ENCODE measurements at regions not wholly inside any gene's neighbourhood (a gene's known extent, or its start where the extent isn't known, plus 50 kb on each side); places are given as distances from the start of the nearest gene placed in this dataset.
"Not testable (repeated sequence)": the region's sequence is repeated elsewhere in the genome, so short reads cannot be mapped to it uniquely, and the experiment has no call there.

GRCh38 chr13:71382285-71382684, 484.7 kb downstream of the DACH1 start:
- no peak for DNase-seq

GRCh38 chr13:71380191-71380590, 486.8 kb downstream of the DACH1 start:
- no peak for DNase-seq

- no peak for DNase-seq
These were observed 487.8 kb downstream of the DACH1 start for GRCh38 chr13:71378961-71379905.

GRCh38 chr13:71374471-71375049, 492.4 kb downstream of the DACH1 start:
- DNase-seq: no peak

GRCh38 chr13:71368336-71368735, 498.7 kb downstream of the DACH1 start:
- no peak for DNase-seq

GRCh38 chr13:71360041-71360440, 507.0 kb downstream of the DACH1 start:
- DNase-seq: no peak

GRCh38 chr13:71359641-71360040, 507.4 kb downstream of the DACH1 start:
- no peak for DNase-seq

- DNase-seq: no peak
These were observed 508.8 kb downstream of the DACH1 start for GRCh38 chr13:71358218-71358617.

- no peak for DNase-seq
These were observed 512.0 kb downstream of the DACH1 start for GRCh38 chr13:71355010-71355409.

GRCh38 chr13:71350886-71351285, 516.1 kb downstream of the DACH1 start:
- no peak for DNase-seq

GRCh38 chr13:71345856-71346255, 521.1 kb downstream of the DACH1 start:
- DNase-seq: not testable (repeated sequence)

GRCh38 chr13:71339736-71340135, 527.3 kb downstream of the DACH1 start:
- no peak for DNase-seq

GRCh38 chr13:71339005-71339404, 528.0 kb downstream of the DACH1 start:
- no peak for DNase-seq

GRCh38 chr13:71338070-71338469, 528.9 kb downstream of the DACH1 start:
- no peak for DNase-seq

GRCh38 chr13:71327266-71327665, 539.7 kb downstream of the DACH1 start:
- DNase-seq: no peak

GRCh38 chr13:71325556-71325955, 541.4 kb downstream of the DACH1 start:
- no peak for DNase-seq

- DNase-seq: peak in 1 of 2 experiments; percentile 5
These were observed 543.7 kb downstream of the DACH1 start for GRCh38 chr13:71323266-71323665.

- peak in 1 of 2 experiments; percentile 22 for DNase-seq
These were observed 546.6 kb downstream of the DACH1 start for GRCh38 chr13:71320452-71320851.

GRCh38 chr13:71316792-71317363, 550.1 kb downstream of the DACH1 start:
- no peak for DNase-seq

- DNase-seq: no peak
These were observed 554.1 kb downstream of the DACH1 start for GRCh38 chr13:71312923-71313322.

GRCh38 chr13:71309905-71310304, 557.1 kb downstream of the DACH1 start:
- no peak for DNase-seq

- DNase-seq: no peak
These were observed 560.2 kb downstream of the DACH1 start for GRCh38 chr13:71306821-71307220.

GRCh38 chr13:71304861-71305260, 562.1 kb downstream of the DACH1 start:
- DNase-seq: no peak

- no peak for DNase-seq
These were observed 563.9 kb downstream of the DACH1 start for GRCh38 chr13:71303144-71303543.

Data from NCI-H446 (cell line).